IMR-90 (cell line): ENCODE measurements at regions not wholly inside any gene's neighbourhood (a gene's known extent, or its start where the extent isn't known, plus 50 kb on each side); places are given as distances from the start of the nearest gene placed in this dataset.

Experiments
- ATAC-seq: fragments of 200-7000 bp; cut with Tn5 transposase; 2 replicates; pipeline ENCODE4 v1.9.1; 2020; ENCODE audit warnings: low read depth, mild to moderate bottlenecking, moderate library complexity
- BruUV-seq: library from RNA; stranded (reverse); fragments of 400-500 nt; replicated peaks from 2 replicates; lab custom pipeline; 2021; lab: Mats Ljungman, UMichigan
- CTCF ChIA-PET: fragments of 300-600 bp; formaldehyde crosslinking; extraction: SDS; loops from one replicate; lab custom pipeline; 2021; ENCODE audit warnings: antibody characterized with exemption; lab: Yijun Ruan, JAX
- POLR2A ChIA-PET: fragments of 300-600 bp; sonication (Branson Sonifier 250); formaldehyde crosslinking; loops from one replicate; lab custom pipeline; 2022; ENCODE audit warnings: antibody characterized with exemption; ENCODE audit not compliant: unreplicated experiment; lab: Charles Lee
- DNase-seq: peaks from one replicate; pipeline ENCODE4 v3.0.0; 2013
- H2AFZ ChIP-seq: replicated peaks from 2 replicates; pipeline ENCODE3; 2013; ENCODE audit warnings: low read length, mild to moderate bottlenecking; ENCODE audit not compliant: poor library complexity
- H2AK5ac ChIP-seq: 2 replicates; pipeline ENCODE4 v1.6.1; 2013; ENCODE audit warnings: low read depth, low read length, inconsistent platforms
- H2AK9ac ChIP-seq: replicated peaks from 2 replicates; pipeline ENCODE3; 2013; ENCODE audit warnings: mild to moderate bottlenecking, low read depth, low read length, moderate library complexity; ENCODE audit not compliant: poor library complexity
- H2BK120ac ChIP-seq: 2 replicates; pipeline ENCODE4 v1.6.1; 2013; ENCODE audit warnings: low read depth, low read length, inconsistent platforms
- H2BK15ac ChIP-seq: 3 replicates; pipeline ENCODE4 v1.6.1; 2013; ENCODE audit warnings: low read depth, low read length, inconsistent platforms
- H2BK20ac ChIP-seq: 2 replicates; pipeline ENCODE4 v1.6.1; 2013; ENCODE audit warnings: low read depth, mild to moderate bottlenecking, inconsistent platforms, low read length, moderate library complexity
- H2BK5ac ChIP-seq: 2 replicates; pipeline ENCODE4 v1.6.1; 2013; ENCODE audit warnings: mild to moderate bottlenecking, low read depth, low read length, inconsistent platforms; ENCODE audit not compliant: poor library complexity, severe bottlenecking
- H3K14ac ChIP-seq: replicated peaks from 2 replicates; pipeline ENCODE4 v1.6.1; 2013; ENCODE audit warnings: low read depth, low read length, inconsistent platforms
- H3K18ac ChIP-seq: 2 replicates; pipeline ENCODE4 v1.6.1; 2013; ENCODE audit warnings: low read depth, low read length, control low read depth
- H3K23ac ChIP-seq: 2 replicates; pipeline ENCODE4 v1.6.1; 2013; ENCODE audit warnings: low read depth, low read length, inconsistent platforms
- H3K27ac ChIP-seq: 2 replicates; pipeline ENCODE4 v1.5.1; 2013; ENCODE audit warnings: mild to moderate bottlenecking, control low read depth, low read length; ENCODE audit not compliant: insufficient read depth
- H3K27me3 ChIP-seq: 2 replicates; pipeline ENCODE4 v1.6.1; 2013; ENCODE audit warnings: low read length; ENCODE audit not compliant: control insufficient read depth, insufficient read depth
- H3K36me3 ChIP-seq: 2 replicates; pipeline ENCODE4 v1.6.1; 2013; ENCODE audit warnings: low read length, mixed read lengths; ENCODE audit not compliant: control insufficient read depth, insufficient read depth
- H3K4ac ChIP-seq: 2 replicates; pipeline ENCODE4 v1.6.1; 2013; ENCODE audit warnings: low read depth, low read length, inconsistent platforms
- H3K4me1 ChIP-seq: 2 replicates; pipeline ENCODE4 v1.6.1; 2013; ENCODE audit warnings: low read length, mixed read lengths; ENCODE audit not compliant: control insufficient read depth, insufficient read depth
- H3K4me2 ChIP-seq: 2 replicates; pipeline ENCODE4 v1.6.1; 2013; ENCODE audit warnings: low read depth, mild to moderate bottlenecking, control low read depth, low read length, moderate library complexity
- H3K4me3 ChIP-seq: 2 replicates; pipeline ENCODE4 v1.5.1; 2013; ENCODE audit warnings: low read depth, mild to moderate bottlenecking, control low read depth, low read length, moderate library complexity; ENCODE audit not compliant: insufficient read depth
- H3K56ac ChIP-seq: 2 replicates; pipeline ENCODE4 v1.6.1; 2013; ENCODE audit warnings: low read length, inconsistent platforms; ENCODE audit not compliant: insufficient read depth; ENCODE audit errors: extremely low read depth
- H3K79me1 ChIP-seq, 2 experiments: 2 replicates each; pipeline ENCODE4 v1.6.1; 2013; ENCODE audit warnings: low read length in 2 of 2, inconsistent platforms in 1 of 2, low read depth in 1 of 2
- H3K9ac ChIP-seq: 2 replicates; pipeline ENCODE4 v1.6.1; 2013; ENCODE audit warnings: low read depth, low read length, control low read depth
- H3K9me1 ChIP-seq: 2 replicates; pipeline ENCODE4 v1.6.1; 2013; ENCODE audit warnings: low read length, inconsistent platforms; ENCODE audit not compliant: insufficient read depth
- H3K9me3 ChIP-seq: 2 replicates; pipeline ENCODE4 v1.6.1; 2013; ENCODE audit warnings: low read length; ENCODE audit not compliant: control insufficient read depth, insufficient read depth
- H4K20me1 ChIP-seq: 2 replicates; pipeline ENCODE4 v1.6.1; 2013; ENCODE audit warnings: low read length, inconsistent platforms; ENCODE audit not compliant: insufficient read depth
- H4K5ac ChIP-seq: 2 replicates; pipeline ENCODE4 v1.6.1; 2013; ENCODE audit warnings: mild to moderate bottlenecking, low read depth, low read length, control low read depth
- H4K8ac ChIP-seq, 2 experiments: 2 replicates each; pipeline ENCODE4 v1.6.1; 2013; ENCODE audit warnings: low read depth in 2 of 2, low read length in 2 of 2, control low read depth in 1 of 2, inconsistent platforms in 1 of 2
- H4K91ac ChIP-seq: 2 replicates; pipeline ENCODE4 v1.6.1; 2013; ENCODE audit warnings: low read depth, low read length, inconsistent platforms; ENCODE audit not compliant: insufficient read depth
- BHLHE40 ChIP-seq: fragments of 150-350 bp; IDR thresholded peaks from 2 replicates; pipeline ENCODE4 v1.6.1; 2016; ENCODE audit warnings: mild to moderate bottlenecking, low read depth, low read length
- CEBPB ChIP-seq: IDR thresholded peaks from 2 replicates; pipeline ENCODE4 v1.6.1; 2012; ENCODE audit warnings: low read depth, low read length, improper control_type of control experiment
- CHD1 ChIP-seq: IDR thresholded peaks from 2 replicates; pipeline ENCODE4 v1.6.1; 2012; ENCODE audit warnings: low read depth, low read length, improper control_type of control experiment
- CTCF ChIP-seq: conservative IDR thresholded peaks from 2 replicates; pipeline ENCODE4 v1.5.1; 2012; ENCODE audit warnings: mild to moderate bottlenecking, low read depth, low read length, improper control_type of control experiment
- ELK1 ChIP-seq: fragments of 150-350 bp; IDR thresholded peaks from 2 replicates; pipeline ENCODE4 v1.6.1; 2016; ENCODE audit warnings: low read depth, mild to moderate bottlenecking, low read length, moderate library complexity, borderline replicate concordance
- FOS ChIP-seq: fragments of 150-350 bp; IDR thresholded peaks from 2 replicates; pipeline ENCODE4 v1.6.1; 2016; ENCODE audit warnings: low read depth, low read length
- MAFK ChIP-seq: IDR thresholded peaks from 2 replicates; pipeline ENCODE4 v1.6.1; 2012; ENCODE audit warnings: low read depth, low read length, improper control_type of control experiment
- MAZ ChIP-seq: IDR thresholded peaks from 2 replicates; pipeline ENCODE4 v1.6.1; 2012; ENCODE audit warnings: low read depth, mild to moderate bottlenecking, low read length, improper control_type of control experiment, moderate library complexity, borderline replicate concordance
- MXI1 ChIP-seq: IDR thresholded peaks from 2 replicates; pipeline ENCODE4 v1.6.1; 2012; ENCODE audit warnings: low read depth, mild to moderate bottlenecking, low read length, moderate library complexity, borderline replicate concordance
- NFE2L2 ChIP-seq: fragments of 150-350 bp; IDR thresholded peaks from 2 replicates; pipeline ENCODE4 v1.6.1; 2016; ENCODE audit warnings: low read depth, mild to moderate bottlenecking, low read length
- POLR2A ChIP-seq: IDR thresholded peaks from 2 replicates; pipeline ENCODE4 v1.6.1; 2012; ENCODE audit warnings: mild to moderate bottlenecking, low read depth, low read length
- RAD21 ChIP-seq: IDR thresholded peaks from 2 replicates; pipeline ENCODE4 v1.6.1; 2012; ENCODE audit warnings: low read length, improper control_type of control experiment
- RCOR1 ChIP-seq: IDR thresholded peaks from 2 replicates; pipeline ENCODE4 v1.6.1; 2012; ENCODE audit warnings: mild to moderate bottlenecking, low read length, improper control_type of control experiment; ENCODE audit not compliant: insufficient replicate concordance
- RFX5 ChIP-seq: IDR thresholded peaks from 2 replicates; pipeline ENCODE4 v1.8.0; 2012; ENCODE audit warnings: low read depth, mild to moderate bottlenecking, low read length, moderate library complexity
- SMC3 ChIP-seq: fragments of 150-350 bp; IDR thresholded peaks from 2 replicates; pipeline ENCODE4 v1.6.1; 2016; ENCODE audit warnings: low read depth, mild to moderate bottlenecking, antibody characterized with exemption, low read length, moderate library complexity
- USF2 ChIP-seq: fragments of 150-350 bp; IDR thresholded peaks from 2 replicates; pipeline ENCODE4 v1.6.1; 2017; ENCODE audit warnings: mild to moderate bottlenecking, antibody characterized with exemption, low read length, low read depth
- WGBS, 2 experiments: methylation state at CpG; one replicate each; pipeline versions ENCODE4 v1.1.5 to v1.1.7; 2013; ENCODE audit warnings: missing lambda C conversion rate in 2 of 2; ENCODE audit not compliant: insufficient read length in 1 of 2; ENCODE audit errors: extremely low coverage in 2 of 2; 5-methylcytosine and 5-hydroxymethylcytosine counted together
- dilution Hi-C: fragments of 300-500 bp; cut with HindIII; formaldehyde crosslinking; loops from one replicate; pipeline ENCODE4 v1.14.3; 2018; ENCODE audit warnings: low sequenced_read_pairs; ENCODE audit not compliant: unreplicated experiment
- in situ Hi-C: fragments of 300-500 bp; cut with MboI; formaldehyde crosslinking; loops from 3 replicates; pipeline ENCODE4 v1.14.3; 2019; ENCODE audit warnings: low sequenced_read_pairs, inconsistent platforms, mixed read lengths
- intact Hi-C: fragments of 100-400 bp; cut with micrococcal nuclease; formaldehyde crosslinking; loops from 2 replicates; pipeline ENCODE4 v1.10.0; 2022

GRCh38 chr2:41500895-41501294 is 546.9 kb upstream of the PKDCC start:
- H3K18ac ChIP-seq, result no peak overlapping the region
- no peak overlapping the region for H3K4me2 ChIP-seq
- no peaks in the 10 kb centered on the region for H3K9me1 ChIP-seq
- no peaks in the 10 kb centered on the region for H4K20me1 ChIP-seq
- no peak for ATAC-seq
- H3K14ac ChIP-seq, result no peak overlapping the region
- H3K56ac ChIP-seq, result no peak overlapping the region
- ChIA-PET CTCF (no interaction called here), POLR2A (no interaction called here)
- no peak overlapping the region for H2BK15ac ChIP-seq
- H2AK9ac ChIP-seq, result no peak overlapping the region
- no TSS peak for BruUV-seq
- dilution Hi-C loops (no loop called here), intact Hi-C loops (no loop called here), in situ Hi-C loops (no loop called here)
- no peak for TF ChIP-seq POLR2A
- no peak for TF ChIP-seq MXI1
- TF ChIP-seq RAD21, result no peak
- no peak for TF ChIP-seq CTCF
- TF ChIP-seq USF2, result no peak
- no peak for TF ChIP-seq FOS
- TF ChIP-seq MAFK, result no peak
- no peak for TF ChIP-seq RFX5
- TF ChIP-seq RCOR1, result no peak
- no peak for TF ChIP-seq MAZ
- no peak for TF ChIP-seq ELK1
- no peak for TF ChIP-seq CHD1
- TF ChIP-seq SMC3, result no peak
- TF ChIP-seq BHLHE40, result no peak
- TF ChIP-seq CEBPB, result no peak
- no peak for TF ChIP-seq NFE2L2
- no peak overlapping the region for H4K5ac ChIP-seq
- no peak overlapping the region for H3K4me3 ChIP-seq
- H3K9ac ChIP-seq, result no peak overlapping the region
- H3K36me3 ChIP-seq, result no peaks in the 10 kb centered on the region
- peaks cover 5% of the 10 kb centered on the region; the same call in 1 of the 2 replicates for H3K9me3 ChIP-seq
- H3K27me3 ChIP-seq, result no peaks in the 10 kb centered on the region
- H2BK20ac ChIP-seq, result no peak overlapping the region
- no peak overlapping the region for H2AK5ac ChIP-seq
- no peaks in the 10 kb centered on the region for H3K4me1 ChIP-seq
- H3K27ac ChIP-seq, result no peak overlapping the region
- no peak overlapping the region for H2BK5ac ChIP-seq
- no peak overlapping the region for H4K8ac ChIP-seq
- H2AFZ ChIP-seq, result no peak overlapping the region
- WGBS, 2 experiments, result no CpG with 5 or more reads among the region's 2 CpGs
- no peak for DNase-seq
- no peak overlapping the region for H4K91ac ChIP-seq
- no peak overlapping the region for H2BK120ac ChIP-seq
- no peaks in the 10 kb centered on the region for H3K79me1 ChIP-seq
- no peak overlapping the region for H3K4ac ChIP-seq
- no peak overlapping the region for H3K23ac ChIP-seq
